Stimulated activated CD4-positive, alpha-beta T cell treated with anti-CD3 and anti-CD28 coated beads, Interleukin-12 subunit alpha, Interleukin-12 subunit beta, amount 100 ng/mL, for 48 hours (primary cell): ENCODE measurements at regions not wholly inside any gene's neighbourhood (a gene's known extent, or its start where the extent isn't known, plus 50 kb on each side); places are given as distances from the start of the nearest gene placed in this dataset.
"Not testable (repeated sequence)": the region's sequence is repeated elsewhere in the genome, so short reads cannot be mapped to it uniquely, and the experiment has no call there.

Source experiments
- DNase-seq, 3 donors: peaks; one replicate each; pipeline ENCODE4 v3.0.0-alpha.2; 2020; ENCODE audit warnings: low read depth in 2 of 3, low spot score in 1 of 3

DNA sequence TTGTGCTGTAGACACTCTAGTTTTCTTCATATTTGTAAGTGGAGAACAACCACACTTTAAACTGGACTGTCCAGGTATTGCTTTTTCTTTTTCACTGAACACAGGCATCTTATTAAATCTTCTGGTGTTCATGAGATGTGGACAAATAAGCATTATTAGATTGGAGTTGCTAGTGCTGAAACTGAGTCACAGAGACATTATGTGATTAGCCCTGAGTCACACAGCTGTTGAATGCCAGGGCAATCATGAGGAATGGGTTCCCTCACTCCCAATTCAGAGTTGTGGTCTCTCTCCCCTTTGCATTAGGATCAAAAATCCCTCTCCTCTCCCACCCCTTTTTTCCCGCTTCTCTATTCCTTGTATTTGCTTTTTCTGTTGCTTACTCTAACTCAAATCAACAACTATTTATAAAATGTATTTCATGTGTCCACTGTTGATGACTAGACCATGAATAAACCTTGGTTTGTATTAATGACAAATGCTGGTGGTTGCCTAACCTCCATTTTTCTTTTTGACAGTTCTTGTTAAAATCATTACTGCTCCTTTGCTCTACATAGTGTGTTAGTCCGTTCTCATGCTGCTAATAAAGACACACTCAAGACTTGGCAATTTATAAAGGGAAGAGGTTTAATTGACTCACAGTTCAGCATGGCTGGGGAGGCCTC lies 738.2 kb downstream of the BRINP1 start:
- no peak for DNase-seq

DNA sequence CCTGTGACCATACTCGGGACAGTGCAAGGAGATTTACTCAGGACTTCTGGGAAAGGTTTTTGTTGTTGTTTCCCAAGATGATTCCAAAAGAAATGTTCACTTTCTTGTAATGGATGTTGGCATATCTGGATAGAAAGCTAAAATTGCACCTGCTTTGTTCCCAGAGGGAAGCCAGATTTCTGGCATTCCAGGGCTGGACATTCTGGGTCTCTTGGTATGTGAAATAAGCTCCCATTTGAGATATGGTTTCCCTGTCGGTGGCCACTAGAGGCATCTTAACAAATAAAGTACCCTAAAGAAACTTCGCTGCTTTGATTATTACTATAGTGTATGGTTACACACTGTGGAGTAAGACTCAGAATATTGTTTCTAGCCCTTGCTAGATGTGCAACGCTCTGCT lies 737.3 kb downstream of the BRINP1 start:
- DNase-seq: no peak

DNA sequence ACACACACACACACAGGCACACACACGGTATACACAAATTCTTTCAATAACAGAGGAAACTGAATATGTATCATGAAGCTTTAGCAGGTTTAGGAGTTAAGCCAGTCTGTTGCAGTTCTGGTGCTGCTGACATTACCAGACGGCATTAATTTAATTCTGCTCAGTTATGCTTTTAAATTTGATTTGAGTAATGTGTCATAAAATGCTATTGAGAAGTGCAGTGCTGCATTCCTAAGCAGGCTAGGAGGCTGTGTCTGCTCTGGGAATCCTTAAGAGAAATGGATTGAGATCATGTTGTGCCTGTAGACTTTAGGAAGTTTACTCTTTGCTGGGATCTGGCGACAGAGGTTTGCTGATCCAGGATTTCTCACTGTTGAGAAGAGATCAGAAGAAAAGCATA lies 733.8 kb downstream of the BRINP1 start:
- DNase-seq: no peak

DNA sequence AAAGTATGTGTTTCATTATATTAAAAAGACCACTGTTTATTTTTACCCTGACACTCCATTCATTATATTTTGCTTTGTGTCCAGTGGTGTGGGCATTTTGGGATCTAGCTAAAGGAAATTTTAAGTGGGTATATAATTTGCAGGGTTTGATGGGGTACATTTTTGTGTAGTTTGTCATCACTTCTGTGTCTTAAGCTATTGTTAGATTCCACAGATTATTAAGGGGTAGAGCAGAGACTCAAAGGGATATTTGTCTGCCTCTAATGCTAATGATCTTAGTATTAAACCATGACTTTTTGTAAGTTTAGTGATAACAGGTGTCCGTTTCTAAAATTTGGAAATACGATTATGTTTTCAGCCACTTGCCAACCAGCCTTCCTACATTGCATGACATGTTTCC lies 731.6 kb downstream of the BRINP1 start:
- no peak for DNase-seq

DNA sequence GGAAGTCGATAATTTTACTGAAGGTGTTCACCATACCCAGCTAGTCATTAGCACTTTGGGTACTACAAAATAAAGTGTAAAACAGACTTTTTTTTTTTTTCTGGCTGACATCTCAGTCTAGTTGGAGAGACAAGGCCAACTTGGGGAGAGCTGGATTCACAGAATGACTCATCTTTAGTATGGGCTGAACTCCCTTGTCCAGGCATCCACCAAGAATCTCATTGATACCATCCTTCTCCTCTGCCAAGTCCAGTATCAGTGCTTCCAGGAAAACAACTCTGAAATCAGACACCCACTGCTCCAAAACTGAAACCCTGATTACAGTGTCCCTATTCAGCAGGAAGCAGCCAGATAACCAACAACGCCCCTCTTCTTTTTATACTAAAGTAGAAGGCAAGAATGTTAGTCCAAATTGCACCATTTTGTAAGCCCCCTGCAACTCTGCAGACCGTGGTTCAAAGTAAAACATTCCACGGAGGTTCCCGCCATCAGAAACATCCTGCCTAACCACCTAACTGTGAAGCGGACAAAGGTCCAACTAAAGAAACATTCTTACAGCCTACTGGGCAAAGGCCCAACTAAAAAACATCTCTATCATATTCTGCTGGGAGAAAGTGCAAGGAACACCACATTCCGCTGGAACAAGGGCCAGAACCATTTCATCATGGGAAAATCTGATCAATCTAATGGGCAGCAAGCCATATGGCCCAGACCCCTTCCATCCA lies 728.2 kb downstream of the BRINP1 start:
- no peak for DNase-seq

DNA sequence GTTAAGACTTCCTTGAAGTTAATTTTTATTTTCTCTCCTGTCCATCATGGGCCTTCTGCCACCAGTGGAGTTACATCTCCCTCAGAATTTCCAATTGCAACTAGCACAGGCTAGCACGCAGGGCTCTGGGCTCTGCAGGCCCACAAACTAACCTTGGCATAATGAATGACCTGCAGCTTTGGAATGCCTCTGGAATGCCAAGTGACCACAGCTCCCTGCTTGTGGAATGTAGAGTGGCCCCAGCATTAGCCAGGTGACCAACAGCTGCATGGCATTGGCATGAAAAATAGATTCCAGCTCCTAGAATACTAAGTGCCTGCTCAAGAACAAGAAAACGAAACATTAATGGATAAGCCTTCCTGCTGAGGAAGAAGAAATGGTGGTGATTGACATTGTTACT lies 726.1 kb downstream of the BRINP1 start:
- DNase-seq: no peak

DNA sequence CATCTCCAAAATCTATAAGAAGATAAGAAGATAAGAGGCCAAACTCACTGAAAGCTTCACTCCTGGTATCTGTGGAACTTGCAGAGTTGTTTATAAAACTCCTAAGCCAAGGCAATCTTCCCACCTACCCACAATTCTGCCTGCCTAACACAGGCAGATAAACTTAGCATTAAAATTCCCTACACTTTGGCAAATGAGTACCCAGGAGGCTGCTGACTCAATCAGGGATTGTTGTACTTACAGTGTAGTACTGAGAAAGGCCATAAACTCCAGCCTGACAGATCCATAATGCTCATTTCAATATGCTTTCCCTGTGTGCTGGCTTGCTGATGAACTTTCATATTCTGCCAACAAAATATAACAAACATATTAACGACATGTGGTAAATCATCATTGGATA lies 725.2 kb downstream of the BRINP1 start:
- no peak for DNase-seq

DNA sequence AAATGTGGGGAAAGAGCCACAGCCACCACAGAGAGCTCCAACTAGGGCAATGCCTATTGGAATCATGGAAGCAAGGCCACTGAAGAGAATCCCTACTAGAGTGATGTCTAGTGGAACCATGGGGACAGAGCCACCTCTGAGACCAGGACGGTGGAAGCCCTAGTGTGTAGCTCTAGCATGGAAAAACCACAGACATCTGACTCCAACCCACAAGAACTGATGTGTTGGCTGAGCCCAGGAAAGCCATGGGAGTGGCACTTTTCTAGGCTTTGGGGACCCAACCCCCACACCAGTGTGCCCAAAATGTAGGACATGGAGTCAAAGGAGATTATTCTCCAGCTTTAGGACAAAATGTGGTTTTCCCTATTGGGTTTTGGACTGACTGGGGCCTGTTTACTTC lies 721.9 kb downstream of the BRINP1 start:
- DNase-seq: no peak

DNA sequence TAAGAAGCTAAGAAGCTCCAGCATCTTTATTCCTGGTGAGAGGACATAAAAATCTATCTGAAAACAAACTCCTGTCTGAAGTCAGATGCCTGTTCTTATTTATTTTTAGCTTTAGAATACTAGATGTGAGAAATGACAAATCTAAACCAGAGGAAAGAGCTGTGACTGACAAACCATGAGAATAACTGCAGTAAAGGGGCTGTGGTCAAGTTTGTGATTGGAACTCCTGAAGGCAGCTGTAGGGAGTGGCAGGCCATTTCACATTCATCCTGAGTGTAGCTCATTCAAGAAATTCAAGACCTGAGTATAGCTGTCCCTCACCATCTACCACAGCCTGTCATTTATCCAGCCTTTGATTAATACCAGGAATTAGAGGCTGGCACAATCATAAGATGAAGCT lies 718.8 kb downstream of the BRINP1 start:
- no peak for DNase-seq

DNA sequence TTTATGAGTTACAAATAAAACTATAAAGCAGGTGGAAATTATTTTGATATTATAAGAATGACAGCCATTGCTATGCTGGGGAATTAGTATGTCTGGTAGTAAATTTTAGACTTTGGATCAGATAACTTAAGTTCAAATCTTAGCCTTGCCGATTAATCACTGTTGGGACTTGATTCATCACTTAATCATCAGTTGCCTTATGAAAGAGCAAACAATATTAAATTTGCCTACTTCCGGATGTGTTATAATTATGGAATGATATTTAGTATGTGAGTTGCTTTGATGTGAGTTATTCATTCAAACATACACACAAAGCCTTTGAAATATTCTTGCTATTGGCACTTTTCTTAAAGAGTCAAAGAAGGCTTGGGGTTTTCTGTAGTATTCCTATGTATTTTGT lies 717.7 kb downstream of the BRINP1 start:
- no peak for DNase-seq

DNA sequence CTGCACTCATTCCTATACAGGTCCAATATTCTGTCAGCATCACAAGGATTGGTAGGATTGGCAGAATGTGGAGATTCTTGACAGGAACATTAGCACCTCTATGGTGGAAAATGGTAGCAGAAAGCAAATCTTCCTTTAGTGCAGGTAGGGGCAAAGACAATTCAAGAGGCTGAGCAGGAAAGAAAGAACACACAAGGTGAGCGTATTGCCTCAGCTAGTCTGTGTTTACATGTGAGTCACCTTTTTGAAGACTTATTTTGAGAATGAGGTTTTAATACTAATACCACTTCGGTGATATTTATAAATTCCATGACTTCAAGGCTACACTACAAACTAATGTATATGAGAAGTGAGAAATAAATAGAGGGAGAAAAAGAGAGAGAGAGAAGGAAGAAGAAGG lies 717.0 kb downstream of the BRINP1 start:
- no peak for DNase-seq

DNA sequence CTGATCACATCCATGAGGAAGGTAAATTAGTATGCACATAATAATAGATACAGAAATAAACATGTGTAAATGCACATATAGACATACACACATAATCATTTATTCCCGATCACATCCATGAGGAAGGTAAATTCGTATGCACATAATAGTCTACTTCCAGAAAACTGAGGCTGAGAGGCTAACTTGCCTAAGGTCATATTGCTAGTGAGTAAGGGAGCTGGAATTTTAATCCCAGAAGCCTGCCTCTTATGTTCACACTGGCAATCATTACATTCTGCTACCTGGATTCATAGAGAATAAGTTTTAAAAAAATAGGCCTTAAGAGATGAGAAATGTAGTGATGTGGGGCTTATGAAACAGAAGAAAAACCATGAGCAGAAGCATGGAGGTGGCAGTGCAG lies 716.3 kb downstream of the BRINP1 start:
- DNase-seq: no peak

DNA sequence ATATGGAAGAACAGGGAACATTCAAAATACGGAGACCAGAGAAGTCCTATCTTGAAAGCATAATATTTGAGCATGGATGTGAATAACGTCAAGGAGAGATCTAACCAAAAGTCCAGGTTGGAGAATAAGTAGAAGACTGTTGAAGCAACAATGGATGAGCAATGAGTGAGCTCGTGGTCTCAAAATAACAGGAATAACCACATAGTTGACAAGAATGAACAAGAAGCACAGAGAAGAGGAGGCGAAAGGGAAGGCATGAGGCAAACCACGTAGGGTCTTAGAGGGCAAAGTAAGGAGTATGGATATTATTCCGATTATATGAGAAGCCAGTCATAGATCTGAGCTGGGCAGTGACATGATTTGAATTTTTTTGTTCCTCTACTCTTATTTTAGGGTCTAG lies 710.2 kb downstream of the BRINP1 start:
- no peak for DNase-seq

DNA sequence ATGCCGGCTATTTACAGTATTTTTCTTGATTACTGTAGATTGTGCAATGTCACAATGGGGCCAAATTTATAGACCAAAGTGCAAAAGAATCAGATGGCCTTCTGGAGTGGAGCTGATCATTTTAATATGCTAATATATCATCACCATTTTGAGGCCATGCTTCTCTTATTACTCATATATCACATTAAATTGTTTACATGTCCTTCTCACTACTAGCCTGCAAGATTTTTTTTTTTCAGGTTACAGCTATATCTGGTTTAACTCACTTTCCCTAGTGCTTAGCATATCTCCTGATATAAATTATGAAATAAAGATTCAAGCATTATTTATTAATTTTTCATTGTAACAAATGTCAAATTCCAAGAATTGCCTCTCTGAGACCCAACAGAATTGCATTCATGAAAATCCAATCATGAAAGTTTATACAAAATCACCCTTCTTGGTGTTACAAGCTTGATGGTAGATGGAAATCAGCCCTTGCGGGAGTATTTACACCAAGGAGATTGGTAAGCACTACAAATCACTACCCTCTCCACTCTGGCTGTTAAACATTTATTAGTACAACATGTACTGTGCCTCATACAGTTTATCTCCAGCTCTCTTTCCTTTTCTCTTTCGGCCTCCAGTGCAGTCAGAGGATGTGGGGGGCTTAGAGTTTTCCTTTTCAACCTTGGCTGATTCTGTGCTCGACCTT lies 703.9 kb downstream of the BRINP1 start:
- DNase-seq: no peak

DNA sequence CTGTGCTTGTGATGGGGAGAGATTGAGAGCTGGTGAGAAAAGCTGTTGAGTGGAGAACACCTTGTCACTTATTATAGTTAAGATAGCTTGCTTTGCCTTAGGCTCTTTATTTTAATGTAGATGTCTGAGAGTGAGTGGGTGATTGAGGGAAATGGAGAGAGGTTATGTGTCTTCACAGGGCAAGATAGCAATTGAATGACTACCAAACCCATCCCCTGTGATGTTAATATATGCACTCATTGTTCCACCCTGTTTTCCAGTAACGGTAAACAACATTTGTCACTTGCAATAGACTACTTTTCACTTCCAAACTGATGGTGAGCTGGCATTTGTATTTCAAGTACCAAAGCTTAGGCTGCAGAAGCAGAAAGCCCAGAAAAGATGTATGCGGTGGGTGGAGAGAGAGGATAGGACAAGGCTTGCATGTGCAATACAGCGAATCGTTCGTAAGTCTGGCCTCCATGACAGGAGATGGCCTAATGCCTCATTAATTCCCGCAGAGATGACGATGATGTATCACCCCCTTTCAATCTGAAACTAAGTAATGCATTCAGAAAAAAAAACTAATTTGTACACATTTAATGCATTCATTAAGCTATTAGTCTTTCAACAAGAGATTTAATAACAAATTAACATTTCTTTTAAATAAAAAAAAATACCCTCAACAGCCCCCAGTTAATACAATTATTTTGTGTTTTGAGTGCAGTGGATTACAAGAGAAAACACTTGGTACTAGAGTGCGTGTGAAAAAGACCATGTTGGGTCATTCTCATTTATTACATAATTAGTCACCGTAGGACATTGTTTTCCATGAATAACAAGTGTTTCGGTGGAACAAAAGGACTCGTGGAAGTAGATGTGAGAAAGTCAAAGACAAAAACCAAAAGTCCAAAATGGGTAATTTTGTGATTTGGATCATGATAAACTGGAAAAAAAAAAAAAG lies 699.0 kb downstream of the BRINP1 start:
- DNase-seq: no peak

DNA sequence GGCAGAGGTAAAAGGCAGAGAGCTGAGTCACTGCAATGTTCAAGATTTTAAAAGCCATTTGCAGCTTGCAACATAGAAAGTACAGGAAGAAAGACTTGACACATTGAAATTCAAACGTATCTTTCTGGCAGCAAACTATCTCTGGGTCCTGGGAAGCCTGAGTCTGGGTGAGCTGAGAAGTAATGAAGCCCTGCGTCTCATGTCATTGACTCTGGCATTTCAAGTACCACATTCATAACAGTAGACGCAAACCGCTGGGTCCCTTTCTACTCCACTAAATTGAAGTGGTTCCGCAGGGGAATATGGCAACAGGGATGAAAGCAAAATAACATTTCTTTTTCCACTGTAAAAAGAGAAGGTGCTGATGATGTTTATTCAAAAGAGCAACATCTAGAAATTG lies 694.3 kb downstream of the BRINP1 start:
- DNase-seq: no peak

DNA sequence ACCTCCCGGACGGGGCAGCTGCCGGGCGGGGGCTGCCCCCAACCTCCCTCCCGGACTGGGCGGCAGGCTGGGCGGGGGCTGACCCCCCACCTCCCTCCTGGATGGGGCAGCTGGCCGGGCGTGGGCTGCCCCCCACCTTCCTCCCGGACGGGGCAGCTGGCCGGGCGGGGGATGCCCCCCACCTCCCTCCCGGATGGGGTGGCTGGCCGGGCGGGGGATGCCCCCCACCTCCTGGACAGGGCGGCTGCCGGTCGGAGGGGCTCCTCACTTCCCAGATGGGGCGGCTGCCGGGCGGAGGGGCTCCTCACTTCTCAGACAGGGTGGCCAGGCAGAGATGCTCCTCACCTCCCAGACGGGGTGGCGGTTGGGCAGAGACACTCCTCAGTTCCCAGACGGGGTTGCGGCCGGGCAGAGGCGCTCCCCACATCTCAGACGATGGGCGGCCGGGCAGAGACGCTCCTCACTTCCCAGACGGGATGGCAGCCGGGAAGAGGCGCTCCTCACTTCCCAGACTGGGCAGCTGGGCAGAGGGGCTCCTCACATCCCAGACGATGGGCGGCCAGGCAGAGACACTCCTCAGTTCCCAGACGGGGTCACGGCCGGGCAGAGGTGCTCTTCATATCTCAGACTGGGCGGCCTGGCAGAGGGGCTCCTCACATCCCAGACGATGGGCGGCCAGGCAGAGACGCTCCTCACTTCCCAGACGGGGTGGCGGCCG lies 691.1 kb downstream of the BRINP1 start:
- not testable (repeated sequence) for DNase-seq

DNA sequence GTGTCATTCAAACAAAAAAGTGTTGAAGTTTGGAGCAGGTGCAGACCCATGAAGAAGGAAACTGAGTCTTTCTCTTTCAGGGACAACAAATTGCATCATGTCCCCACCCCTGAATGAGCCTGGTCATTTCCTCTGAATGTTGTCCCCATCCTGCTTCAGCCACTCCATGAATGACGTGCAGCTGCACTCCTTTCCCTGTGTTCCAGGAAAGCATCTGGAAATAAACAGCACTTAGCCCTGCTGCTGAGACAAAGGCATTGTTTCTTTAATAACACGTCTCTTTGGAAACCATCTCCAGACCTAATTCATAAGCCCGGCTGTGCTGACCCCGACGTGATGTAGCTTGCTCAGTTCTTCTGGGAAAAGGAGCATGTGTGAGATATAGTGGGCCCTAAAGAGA lies 682.3 kb downstream of the BRINP1 start:
- DNase-seq: no peak

DNA sequence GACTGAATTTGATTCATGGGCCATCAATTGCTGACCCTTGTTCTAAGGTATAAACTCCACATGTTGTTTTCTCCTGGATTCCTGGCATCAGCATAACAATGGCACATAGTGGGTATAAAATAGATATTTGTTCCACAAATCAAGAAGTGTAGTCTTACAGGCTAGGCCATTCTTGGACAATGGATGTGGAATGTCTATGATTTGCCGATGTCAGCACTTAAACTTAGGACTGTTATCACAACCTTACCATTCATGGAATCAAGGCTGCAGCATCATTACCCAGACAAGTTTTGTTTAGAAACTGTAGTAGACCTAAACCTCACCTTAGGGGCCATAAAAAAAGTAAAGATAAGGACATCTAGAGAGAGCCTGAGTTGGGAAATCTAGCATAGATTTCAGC lies 680.0 kb downstream of the BRINP1 start:
- DNase-seq: no peak

DNA sequence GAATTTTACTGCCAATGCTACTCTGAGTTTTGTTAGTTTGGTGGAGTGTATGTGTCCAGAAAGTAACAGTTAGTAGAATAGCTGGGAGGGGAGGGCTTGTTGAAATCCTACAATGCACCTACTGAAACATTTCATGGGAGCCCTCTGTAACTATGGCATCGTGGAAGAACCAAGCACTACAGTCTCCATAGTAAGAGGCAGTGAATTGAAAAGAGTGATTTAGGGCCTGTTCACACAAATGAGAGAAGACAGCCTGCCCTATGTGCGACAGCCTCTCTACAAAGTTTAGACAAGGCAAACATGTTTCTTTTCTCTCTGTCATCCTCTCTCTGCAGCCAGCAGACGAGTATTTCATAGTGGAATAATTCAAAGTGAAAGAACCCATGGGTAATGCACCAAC lies 676.6 kb downstream of the BRINP1 start:
- no peak for DNase-seq

DNA sequence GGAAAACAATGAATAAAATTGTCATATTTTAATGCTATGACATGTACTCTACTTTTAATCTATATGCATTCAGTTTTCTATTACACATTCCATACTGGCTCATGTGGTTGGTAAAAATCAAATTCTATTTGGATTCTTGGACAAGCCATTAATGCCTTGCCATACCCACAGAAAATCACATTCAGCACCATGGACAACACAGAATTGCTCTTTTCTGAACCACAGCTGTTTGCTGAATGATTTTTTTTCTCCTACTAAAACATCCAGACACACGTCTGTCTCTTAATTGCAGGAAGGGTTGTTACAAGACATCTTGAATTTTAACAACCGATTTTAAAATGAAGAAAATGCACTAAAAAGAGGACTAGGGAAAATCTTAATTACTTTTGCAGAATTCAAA lies 675.6 kb downstream of the BRINP1 start:
- no peak for DNase-seq
